Thoracic aorta (tissue), 2 donors: ENCODE measurements at regions not wholly inside any gene's neighbourhood (a gene's known extent, or its start where the extent isn't known, plus 50 kb on each side); places are given as distances from the start of the nearest gene placed in this dataset.

Experiments
- ATAC-seq: fragments of 150-250 bp; one replicate; pipeline ENCODE4 v1.8.0; 2017; ENCODE audit warnings: low read depth; ENCODE audit not compliant: insufficient number of reproducible peaks, low FRiP score
- DNase-seq: peaks from one replicate; pipeline ENCODE4 v3.0.0-alpha.2; 2020; ENCODE audit warnings: low spot score
- H3K27ac ChIP-seq, 2 donors: fragments of 200-600 bp; sonication (generic); 1 replicate in 1 of 2; 2 replicates in 1 of 2; pipeline ENCODE4 v1.5.1; 2016; ENCODE audit warnings: mild to moderate bottlenecking in 2 of 2, moderate library complexity in 2 of 2
- H3K27me3 ChIP-seq: fragments of 200-600 bp; sonication (generic); replicated peaks from 2 replicates; pipeline ENCODE4 v1.6.0; 2016; ENCODE audit warnings: mild to moderate bottlenecking; ENCODE audit not compliant: insufficient read depth
- H3K36me3 ChIP-seq: fragments of 200-600 bp; sonication (generic); one replicate; pipeline ENCODE4 v1.5.1; 2016
- H3K4me1 ChIP-seq, 2 donors: fragments of 200-600 bp; sonication (generic); 1 replicate in 1 of 2; 2 replicates in 1 of 2; pipeline versions ENCODE4 v1.5.1 to v1.6.0; 2016; ENCODE audit warnings: low read depth in 2 of 2, mild to moderate bottlenecking in 1 of 2; ENCODE audit not compliant: control insufficient read depth in 1 of 2
- H3K4me3 ChIP-seq: fragments of 200-600 bp; sonication (generic); 2 replicates; pipeline ENCODE4 v1.5.1; 2016; ENCODE audit warnings: mild to moderate bottlenecking
- H3K9me3 ChIP-seq: fragments of 200-600 bp; sonication (generic); 2 replicates; pipeline ENCODE4 v1.5.1; 2016
- CTCF ChIP-seq: fragments of 200-600 bp; sonication (generic); IDR thresholded peaks from one replicate; pipeline ENCODE4 v1.5.1; 2019; ENCODE audit warnings: antibody characterized with exemption

- no peak overlapping the region for H3K4me3 ChIP-seq
- no peak overlapping the region for H3K27ac ChIP-seq
- H3K9me3 ChIP-seq: no peaks in the 10 kb centered on the region
- DNase-seq: no peak
- no peaks in the 10 kb centered on the region for H3K27me3 ChIP-seq
- TF ChIP-seq CTCF: no peak
- no peak for ATAC-seq
- H3K36me3 ChIP-seq: no peaks in the 10 kb centered on the region
- H3K4me1 ChIP-seq: peaks cover 4 to 7% of the 10 kb centered on the region in 2 donors
Measured at GRCh38 chr10:110402077-110402416, 95.7 kb upstream of the DUSP5 start.

GRCh38 chr10:110403593-110403992, 94.1 kb upstream of the DUSP5 start:
- ATAC-seq (no peak), DNase-seq (no peak)
- no peaks in the 10 kb centered on the region for H3K27me3 ChIP-seq
- no peak for TF ChIP-seq CTCF
- no peaks in the 10 kb centered on the region for H3K36me3 ChIP-seq
- peaks cover 4 to 7% of the 10 kb centered on the region in 2 donors for H3K4me1 ChIP-seq
- no peak overlapping the region for H3K27ac ChIP-seq
- no peak overlapping the region for H3K4me3 ChIP-seq
- H3K9me3 ChIP-seq: no peaks in the 10 kb centered on the region

- no peaks in the 10 kb centered on the region for H3K27me3 ChIP-seq
- TF ChIP-seq CTCF: no peak
- no peak for DNase-seq
- H3K4me1 ChIP-seq: peaks cover 0 to under 1% of the 10 kb centered on the region in 2 donors
- H3K9me3 ChIP-seq: no peaks in the 10 kb centered on the region
- no peak overlapping the region for H3K27ac ChIP-seq
- ATAC-seq: no peak
- no peak overlapping the region for H3K4me3 ChIP-seq
- no peaks in the 10 kb centered on the region for H3K36me3 ChIP-seq
Measured at GRCh38 chr10:110404413-110404812, 93.3 kb upstream of the DUSP5 start.

- H3K4me1 ChIP-seq: no peaks in the 10 kb centered on the region
- no peak for ATAC-seq
- H3K27ac ChIP-seq: no peak overlapping the region
- no peak for DNase-seq
- H3K27me3 ChIP-seq: no peaks in the 10 kb centered on the region
- H3K4me3 ChIP-seq: no peak overlapping the region
- no peak for TF ChIP-seq CTCF
- H3K9me3 ChIP-seq: no peaks in the 10 kb centered on the region
- H3K36me3 ChIP-seq: no peaks in the 10 kb centered on the region
Measured at GRCh38 chr10:110404825-110405224, 92.9 kb upstream of the DUSP5 start.

- no peaks in the 10 kb centered on the region for H3K36me3 ChIP-seq
- peaks cover 5% of the 10 kb centered on the region in 2 donors for H3K4me1 ChIP-seq
- no peak for TF ChIP-seq CTCF
- no peaks in the 10 kb centered on the region for H3K27me3 ChIP-seq
- DNase-seq: no peak
- H3K4me3 ChIP-seq: no peak overlapping the region
- no peaks in the 10 kb centered on the region for H3K9me3 ChIP-seq
- ATAC-seq: no peak
- no peak overlapping the region for H3K27ac ChIP-seq
Measured at GRCh38 chr10:110405380-110405779, 92.3 kb upstream of the DUSP5 start.
